Upper lobe of left lung (tissue), 4 donors: ENCODE measurements at regions not wholly inside any gene's neighbourhood (a gene's known extent, or its start where the extent isn't known, plus 50 kb on each side); places are given as distances from the start of the nearest gene placed in this dataset.
"Not testable (repeated sequence)": the region's sequence is repeated elsewhere in the genome, so short reads cannot be mapped to it uniquely, and the experiment has no call there.

Source experiments
- CTCF ChIP-seq, 6 experiments: fragments of 450-650 bp in 4 of 6; fragments of 200-600 bp in 2 of 6; sonication (generic) in 2 of 6; IDR thresholded peaks; one replicate each; pipeline ENCODE4 v1.5.1; 2016 to 2019; ENCODE audit warnings: antibody characterized with exemption in 6 of 6
- EP300 ChIP-seq, 4 donors: sonication (generic); formaldehyde crosslinking; IDR thresholded peaks; one replicate each; pipeline ENCODE4 v1.5.1; 2017; ENCODE audit warnings: antibody characterized with exemption in 4 of 4, control low read depth in 2 of 4
- POLR2A ChIP-seq, 4 donors: fragments of 450-650 bp; IDR thresholded peaks; one replicate each; pipeline ENCODE4 v1.5.1; 2016 to 2017; ENCODE audit warnings: antibody characterized with exemption in 4 of 4, mild to moderate bottlenecking in 2 of 4

DNA sequence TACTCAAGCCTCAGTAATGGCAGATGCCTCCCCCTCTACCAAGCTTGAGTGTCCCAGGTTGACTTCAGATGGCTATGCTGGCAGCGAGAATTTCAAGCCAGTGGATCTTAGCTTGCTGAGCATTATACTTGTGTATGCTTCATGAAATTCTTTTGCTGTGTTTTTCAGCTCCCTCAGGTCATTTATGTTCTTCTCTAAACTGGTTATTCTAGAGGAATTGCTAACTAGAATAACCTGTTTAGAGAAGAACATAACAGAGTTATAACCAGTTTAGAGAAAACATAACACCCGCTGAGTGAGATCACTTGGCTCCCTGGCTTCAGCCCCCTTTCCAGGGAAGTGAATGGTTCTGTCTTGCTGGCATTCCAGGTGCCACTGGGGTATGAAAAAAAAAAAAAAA, 503.4 kb upstream of the MIS18BP1 start:
- TF ChIP-seq CTCF, POLR2A, EP300 (IDR thresholded peaks at IDR 0.05): not testable (repeated sequence)
